GM18505 (cell line): ENCODE measurements at regions not wholly inside any gene's neighbourhood (a gene's known extent, or its start where the extent isn't known, plus 50 kb on each side); places are given as distances from the start of the nearest gene placed in this dataset.

Source experiments
- ATAC-seq: cut with Tn5 transposase; IDR thresholded peaks from one replicate; pipeline ENCODE4 v1.9.1; 2021; ENCODE audit not compliant: unreplicated experiment
- POLR2A ChIP-seq: IDR thresholded peaks from 4 replicates; pipeline ENCODE4 v1.6.1; 2011; ENCODE audit warnings: borderline replicate concordance; ENCODE audit not compliant: insufficient read depth, insufficient read length; ENCODE audit errors: extremely low read depth

DNA sequence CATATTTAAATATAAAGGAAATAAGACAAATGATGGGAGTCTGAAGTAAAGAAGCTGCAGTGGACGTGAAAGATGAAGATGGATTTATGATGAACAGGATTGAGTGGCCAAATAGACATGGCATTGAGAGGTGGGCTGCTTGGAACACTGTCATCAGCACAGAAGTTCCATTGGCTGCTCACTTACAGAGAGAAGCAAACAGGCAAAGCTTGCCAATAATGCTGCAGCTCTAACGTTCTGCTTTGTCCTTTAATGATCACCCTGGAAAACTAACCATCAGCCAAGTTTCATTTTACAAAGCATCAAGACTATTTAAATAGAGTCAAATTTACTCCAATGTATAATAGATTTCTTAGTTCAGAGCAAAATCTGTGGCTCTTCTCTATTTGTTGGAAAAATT lies 721.4 kb downstream of the TMTC2 start:
- no peak for ATAC-seq
- TF ChIP-seq POLR2A = no peak

DNA sequence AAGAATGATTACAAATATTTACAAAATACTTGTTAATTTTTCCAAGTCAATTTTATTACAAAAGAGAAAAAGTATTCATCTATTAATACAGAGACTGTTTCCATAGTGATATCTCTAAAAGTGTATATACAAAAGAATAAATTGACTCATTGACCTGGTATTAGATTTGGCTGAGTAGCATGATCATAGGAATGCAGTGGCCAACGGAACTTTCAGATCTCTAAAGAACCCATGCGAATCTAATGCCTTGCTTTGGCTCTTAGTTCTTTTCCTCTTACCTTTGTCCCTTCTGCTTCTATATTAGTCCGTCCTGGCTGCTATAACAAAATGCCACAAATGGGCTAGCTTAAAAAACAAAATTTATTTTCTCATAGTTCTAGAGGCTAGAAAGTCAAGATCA lies 717.8 kb downstream of the TMTC2 start:
- no peak for TF ChIP-seq POLR2A
- ATAC-seq = no peak

DNA sequence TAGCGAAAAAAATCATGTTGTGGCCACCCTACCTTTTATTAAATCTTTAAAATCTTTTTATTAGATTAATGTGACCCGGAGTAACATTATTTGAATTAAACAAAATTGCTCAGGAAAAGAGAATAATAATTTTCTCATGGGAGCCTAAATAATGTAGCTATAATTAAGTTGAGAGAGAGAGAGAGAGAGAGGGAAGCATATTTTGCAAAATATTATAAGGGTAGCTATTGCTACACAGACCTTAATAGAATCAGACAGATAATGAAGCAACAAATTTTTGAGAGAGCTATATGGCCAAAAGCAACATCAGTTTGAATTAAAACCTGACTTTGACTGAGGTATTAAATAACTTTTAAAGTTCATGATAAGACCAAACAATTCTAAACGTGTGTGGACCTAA lies 703.5 kb downstream of the TMTC2 start:
- ATAC-seq = no peak
- no peak for TF ChIP-seq POLR2A

DNA sequence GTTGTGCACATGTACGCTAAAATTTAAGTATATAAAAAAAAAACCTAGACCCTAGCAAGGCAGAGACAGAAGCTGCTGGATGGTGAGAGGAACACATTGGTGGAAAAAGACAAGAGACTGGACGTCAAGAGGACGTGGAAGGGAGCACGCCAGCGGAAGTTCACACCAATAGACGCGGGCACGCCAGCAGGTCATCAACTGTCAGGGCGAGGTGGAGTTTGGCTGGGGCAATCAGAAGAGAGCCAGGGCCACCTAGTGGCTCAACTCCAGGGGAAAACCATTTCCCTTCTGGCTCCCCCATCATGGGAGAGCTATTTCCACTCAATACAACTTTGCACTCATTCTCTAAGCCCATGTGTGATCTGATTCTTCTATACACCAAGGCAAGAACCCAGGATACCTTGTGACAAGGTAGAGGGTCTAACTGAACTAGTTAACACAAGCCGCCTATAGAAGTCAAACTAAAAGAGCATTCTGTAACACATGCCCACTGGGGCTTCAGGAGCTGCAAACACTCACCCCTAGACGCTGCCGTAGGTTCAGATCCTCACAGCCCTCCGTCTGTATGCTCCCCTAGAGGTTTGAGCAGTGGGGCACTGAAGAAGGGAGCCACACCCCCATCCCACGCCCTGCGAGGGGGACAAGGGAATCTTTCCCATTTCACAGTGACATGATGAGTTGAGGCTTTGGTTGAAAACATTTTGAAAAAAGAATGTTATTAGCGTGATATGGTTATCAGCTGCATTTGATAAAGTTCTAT lies 702.7 kb downstream of the TMTC2 start:
- TF ChIP-seq POLR2A = no peak
- no peak for ATAC-seq

GRCh38 chr12:83388551-83388950 lies 701.8 kb downstream of the TMTC2 start:
- no peak for ATAC-seq
- TF ChIP-seq POLR2A = no peak

- no peak for TF ChIP-seq POLR2A
- no peak for ATAC-seq
These were observed 700.0 kb downstream of the TMTC2 start for GRCh38 chr12:83386527-83387264.

- TF ChIP-seq POLR2A = no peak
- no peak for ATAC-seq
These were observed 691.6 kb downstream of the TMTC2 start for GRCh38 chr12:83378186-83378727.

DNA sequence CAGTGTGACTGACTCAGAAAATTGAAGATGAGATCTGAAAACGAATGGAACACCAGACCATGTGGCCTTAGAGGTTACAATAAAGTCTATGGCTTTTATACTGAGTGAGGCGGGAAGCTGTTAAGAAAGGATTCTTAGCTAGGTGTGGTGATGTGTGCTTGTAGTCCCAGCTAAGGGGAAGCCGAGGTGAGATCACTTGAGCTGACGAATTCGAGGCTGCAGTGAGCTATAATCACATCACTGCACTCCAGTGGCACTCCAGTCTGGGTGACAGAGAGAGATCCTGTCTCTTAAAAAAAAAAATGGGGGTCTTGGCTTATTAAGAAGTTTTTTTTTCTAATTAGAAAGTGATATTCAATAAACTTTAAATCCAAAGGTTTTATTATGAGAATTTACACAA lies 678.6 kb downstream of the TMTC2 start:
- no peak for ATAC-seq
- no peak for TF ChIP-seq POLR2A

DNA sequence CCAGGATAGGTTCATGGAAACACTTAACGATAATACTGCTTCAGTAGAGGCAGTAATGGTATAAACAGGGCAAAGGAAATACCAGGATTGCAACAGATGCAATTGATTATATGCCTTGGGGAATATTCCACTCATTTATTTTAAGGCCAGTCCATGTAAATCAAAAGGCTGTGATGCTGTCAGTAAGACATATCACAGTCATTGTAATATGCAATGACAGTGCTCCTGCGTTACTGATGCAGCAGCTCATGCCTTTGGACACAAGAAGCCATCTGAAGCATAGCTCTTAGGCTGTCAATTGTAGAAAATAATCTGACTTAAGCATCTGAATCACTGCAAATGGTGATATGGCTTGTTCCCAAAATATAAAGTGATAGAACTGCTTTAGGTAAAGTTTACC lies 674.8 kb downstream of the TMTC2 start:
- no peak for TF ChIP-seq POLR2A
- no peak for ATAC-seq

GRCh38 chr12:83361071-83361470 lies 674.4 kb downstream of the TMTC2 start:
- no peak for ATAC-seq
- TF ChIP-seq POLR2A = no peak

- no peak for ATAC-seq
- no peak for TF ChIP-seq POLR2A
These were observed 663.4 kb downstream of the TMTC2 start for GRCh38 chr12:83349907-83350611.

- no peak for ATAC-seq
These were observed 659.6 kb downstream of the TMTC2 start for GRCh38 chr12:83346333-83346732.

DNA sequence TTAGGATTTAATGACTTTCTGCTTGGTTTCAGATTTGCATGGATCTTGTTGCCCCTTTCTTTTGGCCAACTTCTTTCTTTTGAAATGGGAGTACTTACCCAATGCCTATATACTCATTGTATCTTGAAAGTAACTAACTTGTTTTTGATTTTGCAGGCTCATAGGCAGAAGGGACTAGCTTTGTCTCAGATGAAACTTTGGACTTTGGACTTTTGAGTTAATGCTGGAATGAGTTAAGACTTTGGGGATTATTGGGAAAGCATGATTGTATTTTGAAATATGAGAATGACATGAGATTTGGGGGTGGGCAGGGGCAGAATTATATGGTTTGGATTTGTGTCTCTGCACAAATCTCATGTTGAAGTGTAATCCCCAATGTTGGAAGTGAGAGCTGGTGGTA lies 657.1 kb downstream of the TMTC2 start:
- no peak for ATAC-seq
- no peak for TF ChIP-seq POLR2A

More at GRCh38 chr12:83346333-83346732, 659.6 kb downstream of the TMTC2 start:
- no peak for TF ChIP-seq POLR2A
